Adrenal gland (tissue), 5 donors: ENCODE measurements at regions not wholly inside any gene's neighbourhood (a gene's known extent, or its start where the extent isn't known, plus 50 kb on each side); places are given as distances from the start of the nearest gene placed in this dataset.

ENCODE experiments used
- CTCF ChIP-seq, 6 experiments: fragments of 450-650 bp in 4 of 6; fragments of 200-600 bp in 2 of 6; sonication (generic) in 1 of 6; IDR thresholded peaks; 1 replicate in 5 of 6; 2 replicates in 1 of 6; pipeline versions ENCODE4 v1.5.1 to v1.8.0; 2016 to 2021; ENCODE audit warnings: antibody characterized with exemption in 6 of 6, mild to moderate bottlenecking in 2 of 6, moderate library complexity in 1 of 6
- POLR2A ChIP-seq, 2 donors: fragments of 450-650 bp; IDR thresholded peaks; one replicate each; pipeline ENCODE4 v1.6.1; 2017; ENCODE audit warnings: antibody characterized with exemption in 2 of 2, mild to moderate bottlenecking in 2 of 2, moderate library complexity in 1 of 2
- donor health status: DM: no; HTN: no; CAD: no.

- TF ChIP-seq POLR2A (IDR thresholded peaks at IDR 0.05): no peak
- no peak for TF ChIP-seq CTCF (IDR thresholded peaks at IDR 0.05)
Measured at GRCh38 chr11:128390246-128390645, 197.1 kb downstream of the ETS1 start.
